ENCODE measurements at regions not wholly inside any gene's neighbourhood (a gene's known extent, or its start where the extent isn't known, plus 50 kb on each side); places are given as distances from the start of the nearest gene placed in this dataset.
"Not testable (repeated sequence)": the region's sequence is repeated elsewhere in the genome, so short reads cannot be mapped to it uniquely, and the experiment has no call there.

GRCh38 chr2:203585516-203585915 is 50.4 kb upstream of the RAPH1 start:
- DNase-seq (ENCODE audit: low spot score): no peak

GRCh38 chr2:203586206-203586605 is 51.1 kb upstream of the RAPH1 start:
- DNase-seq (ENCODE audit: low spot score): no peak

- DNase-seq (ENCODE audit: low spot score): no peak
Observed at GRCh38 chr2:203586696-203587095, 51.6 kb upstream of the RAPH1 start.

GRCh38 chr2:203590496-203590895 is 55.4 kb upstream of the RAPH1 start:
- DNase-seq (ENCODE audit: low spot score): no peak

- no peak for DNase-seq (ENCODE audit: low spot score)
Observed at GRCh38 chr2:203591642-203592041, 56.5 kb upstream of the RAPH1 start.

GRCh38 chr2:203592470-203592869 is 57.4 kb upstream of the RAPH1 start:
- DNase-seq (ENCODE audit: low spot score): no peak

- no peak for DNase-seq (ENCODE audit: low spot score)
Observed at GRCh38 chr2:203594541-203594940, 59.4 kb upstream of the RAPH1 start.

GRCh38 chr2:203596183-203596582 is 61.1 kb upstream of the RAPH1 start:
- DNase-seq (ENCODE audit: low spot score): no peak

- no peak for DNase-seq (ENCODE audit: low spot score)
Observed at GRCh38 chr2:203599509-203599908, 64.4 kb upstream of the RAPH1 start.

- DNase-seq (ENCODE audit: low spot score): no peak
Observed at GRCh38 chr2:203600286-203600685, 65.2 kb upstream of the RAPH1 start.

GRCh38 chr2:203603456-203604389 is 68.6 kb upstream of the RAPH1 start:
- DNase-seq (ENCODE audit: low spot score): no peak

- no peak for DNase-seq (ENCODE audit: low spot score)
Observed at GRCh38 chr2:203605302-203605701, 70.2 kb upstream of the RAPH1 start.

- DNase-seq (ENCODE audit: low spot score): no peak
Observed at GRCh38 chr2:203606051-203606450, 71.0 kb upstream of the RAPH1 start.

- DNase-seq (ENCODE audit: low spot score): no peak
Observed at GRCh38 chr2:203610558-203610957, 75.5 kb upstream of the RAPH1 start.

GRCh38 chr2:203612246-203612645 is 77.1 kb upstream of the RAPH1 start:
- no peak for DNase-seq (ENCODE audit: low spot score)

- no peak for DNase-seq (ENCODE audit: low spot score)
Observed at GRCh38 chr2:203619267-203619878, 84.3 kb upstream of the RAPH1 start.

GRCh38 chr2:203621981-203622515 is 84.4 kb upstream of the CD28 start:
- DNase-seq (ENCODE audit: low spot score): no peak

- DNase-seq (ENCODE audit: low spot score): no peak
Observed at GRCh38 chr2:203623096-203623495, 83.3 kb upstream of the CD28 start.

GRCh38 chr2:203623661-203624060 is 82.8 kb upstream of the CD28 start:
- DNase-seq (ENCODE audit: low spot score): no peak

GRCh38 chr2:203625701-203626100 is 80.7 kb upstream of the CD28 start:
- no peak for DNase-seq (ENCODE audit: low spot score)

- DNase-seq (ENCODE audit: low spot score): not testable (repeated sequence)
Observed at GRCh38 chr2:203626247-203626646, 80.2 kb upstream of the CD28 start.

- no peak for DNase-seq (ENCODE audit: low spot score)
Observed at GRCh38 chr2:203626952-203627681, 79.3 kb upstream of the CD28 start.

- no peak for DNase-seq (ENCODE audit: low spot score)
Observed at GRCh38 chr2:203629699-203630098, 76.7 kb upstream of the CD28 start.

Data from HuH-7.5 (cell line).